OCI-LY3 (cell line): ENCODE measurements at regions not wholly inside any gene's neighbourhood (a gene's known extent, or its start where the extent isn't known, plus 50 kb on each side); places are given as distances from the start of the nearest gene placed in this dataset.

Experiments used
- H2AFZ ChIP-seq: fragments of 200-600, 300-600 bp; shearing (Covaris generic); 2 replicates; pipeline ENCODE4 v1.6.0; 2014; ENCODE audit warnings: antibody characterized with exemption, low read depth, low read length
- H3K27ac ChIP-seq: fragments of 200-600, 300-600 bp; sonication (generic); 2 replicates; pipeline ENCODE4 v1.5.1; 2014; ENCODE audit warnings: mild to moderate bottlenecking, low read length, moderate library complexity, mixed read lengths
- H3K27me3 ChIP-seq: fragments of 200-600, 300-600 bp; sonication (generic); 2 replicates; pipeline ENCODE4 v1.6.1; 2014; ENCODE audit warnings: low read depth, low read length, mixed read lengths
- H3K36me3 ChIP-seq: fragments of 200-600, 300-600 bp; sonication (generic); replicated peaks from 2 replicates; pipeline ENCODE3; 2014; ENCODE audit warnings: low read depth, low read length, mixed read lengths
- H3K4me1 ChIP-seq: fragments of 300-600, 200-600 bp; sonication (generic); 2 replicates; pipeline ENCODE4 v1.6.1; 2014; ENCODE audit warnings: low read length, mixed read lengths
- H3K4me2 ChIP-seq: fragments of 200-600, 300-600 bp; sonication (generic); 2 replicates; pipeline ENCODE4 v1.6.1; 2014; ENCODE audit warnings: low read length, mixed read lengths
- H3K4me3 ChIP-seq: fragments of 300-600, 200-600 bp; sonication (generic); 2 replicates; pipeline ENCODE4 v1.5.1; 2014; ENCODE audit warnings: antibody characterized with exemption, mild to moderate bottlenecking, low read length, moderate library complexity
- H3K79me2 ChIP-seq: fragments of 300-600, 200-600 bp; shearing (Covaris generic); 2 replicates; pipeline ENCODE4 v1.6.1; 2014; ENCODE audit warnings: mild to moderate bottlenecking, low read length, mixed read lengths
- H3K9ac ChIP-seq: fragments of 300-600, 200-600 bp; shearing (Covaris generic); 2 replicates; pipeline ENCODE4 v1.6.0; 2014; ENCODE audit warnings: mild to moderate bottlenecking, low read length, moderate library complexity
- H3K9me3 ChIP-seq: fragments of 200-600, 300-600 bp; shearing (Covaris generic); 2 replicates; pipeline ENCODE4 v1.6.1; 2014; ENCODE audit warnings: low read length, mixed read lengths; ENCODE audit not compliant: insufficient read depth
- H4K20me1 ChIP-seq: fragments of 200-600, 300-600 bp; sonication (generic); 2 replicates; pipeline ENCODE4 v1.6.1; 2016; ENCODE audit warnings: low read length, mixed read lengths; ENCODE audit not compliant: insufficient read depth
- CTCF ChIP-seq: fragments of 200-600, 300-600 bp; sonication (generic); IDR thresholded peaks from 2 replicates; pipeline ENCODE4 v1.5.1; 2014; ENCODE audit warnings: antibody characterized with exemption, low read length, low read depth
- EZH2phosphoT487 ChIP-seq: fragments of 200-600 bp; shearing (Covaris generic); IDR thresholded peaks from 2 replicates; pipeline ENCODE4 v1.6.1; 2018; ENCODE audit warnings: antibody characterized with exemption, mixed run types, low read depth

- no peaks in the 10 kb centered on the region for H3K36me3 ChIP-seq
- no peaks in the 10 kb centered on the region for H3K9me3 ChIP-seq
- no peak overlapping the region for H2AFZ ChIP-seq
- H3K27ac ChIP-seq = no peak overlapping the region
- no peak overlapping the region for H3K4me3 ChIP-seq
- H3K4me2 ChIP-seq = no peak overlapping the region
- no peaks in the 10 kb centered on the region for H3K79me2 ChIP-seq
- H3K27me3 ChIP-seq = no peaks in the 10 kb centered on the region
- H4K20me1 ChIP-seq = no peaks in the 10 kb centered on the region
- H3K9ac ChIP-seq = no peak overlapping the region
- TF ChIP-seq CTCF (no peak), EZH2phosphoT487 (no peak)
- peaks cover 3% of the 10 kb centered on the region; the same call in 1 of the 2 replicates for H3K4me1 ChIP-seq
Measured at GRCh38 chr13:79913141-79913827, 427.6 kb downstream of the SPRY2 start.

GRCh38 chr13:79912403-79912802 lies 428.5 kb downstream of the SPRY2 start:
- Histone ChIP-seq H3K9me3 (no peaks in the 10 kb centered on the region), H3K4me3 (no peak overlapping the region), H3K79me2 (no peaks in the 10 kb centered on the region), H3K4me2 (no peak overlapping the region), H3K4me1 (no peaks in the 10 kb centered on the region), H3K27ac (no peak overlapping the region), H3K36me3 (no peaks in the 10 kb centered on the region), H4K20me1 (no peaks in the 10 kb centered on the region), H3K27me3 (no peaks in the 10 kb centered on the region), H3K9ac (no peak overlapping the region), H2AFZ (no peak overlapping the region)
- TF ChIP-seq CTCF = no peak
- TF ChIP-seq EZH2phosphoT487 = no peak

- no peak overlapping the region for H3K4me3 ChIP-seq
- H3K4me1 ChIP-seq = no peaks in the 10 kb centered on the region
- no peaks in the 10 kb centered on the region for H3K36me3 ChIP-seq
- TF ChIP-seq CTCF = no peak
- no peak for TF ChIP-seq EZH2phosphoT487
- H3K27ac ChIP-seq = no peak overlapping the region
- H4K20me1 ChIP-seq = no peaks in the 10 kb centered on the region
- no peaks in the 10 kb centered on the region for H3K79me2 ChIP-seq
- H3K4me2 ChIP-seq = no peak overlapping the region
- H3K27me3 ChIP-seq = no peaks in the 10 kb centered on the region
- no peak overlapping the region for H2AFZ ChIP-seq
- H3K9ac ChIP-seq = no peak overlapping the region
- no peaks in the 10 kb centered on the region for H3K9me3 ChIP-seq
Measured at GRCh38 chr13:79910875-79911540, 429.9 kb downstream of the SPRY2 start.

- Histone ChIP-seq H3K4me3 (no peak overlapping the region), H3K27me3 (no peaks in the 10 kb centered on the region), H2AFZ (no peak overlapping the region), H3K36me3 (no peaks in the 10 kb centered on the region), H3K4me2 (no peak overlapping the region), H3K27ac (no peak overlapping the region), H3K9me3 (no peaks in the 10 kb centered on the region), H4K20me1 (no peaks in the 10 kb centered on the region), H3K79me2 (no peaks in the 10 kb centered on the region), H3K9ac (no peak overlapping the region), H3K4me1 (no peaks in the 10 kb centered on the region)
- no peak for TF ChIP-seq CTCF
- no peak for TF ChIP-seq EZH2phosphoT487
Measured at GRCh38 chr13:79909644-79910043, 428.7 kb downstream of the NDFIP2 start.
